ENCODE measurements at regions not wholly inside any gene's neighbourhood (a gene's known extent, or its start where the extent isn't known, plus 50 kb on each side); places are given as distances from the start of the nearest gene placed in this dataset.

DNA sequence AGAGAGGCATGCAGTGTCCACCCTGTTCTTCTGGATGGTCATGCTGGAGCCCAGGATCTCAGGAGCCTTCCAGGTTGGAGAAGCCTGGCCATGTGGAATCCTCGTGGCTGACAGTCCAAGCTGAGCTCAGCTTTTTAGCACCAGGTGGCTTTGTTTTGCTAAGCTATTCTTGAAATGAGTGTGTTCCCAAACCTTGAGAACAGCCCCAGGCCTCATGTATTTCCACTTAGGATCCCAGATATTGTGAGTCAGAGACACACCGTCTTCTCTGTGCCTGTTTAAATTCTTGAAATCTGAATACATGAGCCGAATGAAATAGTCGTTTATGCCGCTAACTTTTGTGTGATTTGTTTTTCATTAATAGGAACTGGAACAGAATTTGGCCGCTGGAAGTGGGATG lies 61.2 kb downstream of the IRX2 start:
- TF ChIP-seq, protein P1, sequence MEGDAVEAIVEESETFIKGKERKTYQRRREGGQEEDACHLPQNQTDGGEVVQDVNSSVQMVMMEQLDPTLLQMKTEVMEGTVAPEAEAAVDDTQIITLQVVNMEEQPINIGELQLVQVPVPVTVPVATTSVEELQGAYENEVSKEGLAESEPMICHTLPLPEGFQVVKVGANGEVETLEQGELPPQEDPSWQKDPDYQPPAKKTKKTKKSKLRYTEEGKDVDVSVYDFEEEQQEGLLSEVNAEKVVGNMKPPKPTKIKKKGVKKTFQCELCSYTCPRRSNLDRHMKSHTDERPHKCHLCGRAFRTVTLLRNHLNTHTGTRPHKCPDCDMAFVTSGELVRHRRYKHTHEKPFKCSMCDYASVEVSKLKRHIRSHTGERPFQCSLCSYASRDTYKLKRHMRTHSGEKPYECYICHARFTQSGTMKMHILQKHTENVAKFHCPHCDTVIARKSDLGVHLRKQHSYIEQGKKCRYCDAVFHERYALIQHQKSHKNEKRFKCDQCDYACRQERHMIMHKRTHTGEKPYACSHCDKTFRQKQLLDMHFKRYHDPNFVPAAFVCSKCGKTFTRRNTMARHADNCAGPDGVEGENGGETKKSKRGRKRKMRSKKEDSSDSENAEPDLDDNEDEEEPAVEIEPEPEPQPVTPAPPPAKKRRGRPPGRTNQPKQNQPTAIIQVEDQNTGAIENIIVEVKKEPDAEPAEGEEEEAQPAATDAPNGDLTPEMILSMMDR (IDR thresholded peaks at IDR 0.05): no peak
- TF ChIP-seq POLR2A (IDR thresholded peaks at IDR 0.05): no peak

All from lower leg skin (tissue), 3 donors.